Gastrocnemius medialis (tissue), 4 donors: ENCODE measurements at regions not wholly inside any gene's neighbourhood (a gene's known extent, or its start where the extent isn't known, plus 50 kb on each side); places are given as distances from the start of the nearest gene placed in this dataset.

Experiments used
- POLR2A ChIP-seq, 2 donors: fragments of 450-650 bp; IDR thresholded peaks; one replicate each; pipeline ENCODE4 v1.6.1; 2017; ENCODE audit warnings: antibody characterized with exemption in 2 of 2, mild to moderate bottlenecking in 2 of 2, moderate library complexity in 2 of 2
- TF ChIP-seq, protein P1 (sequence below), 5 experiments: fragments of 450-650 bp in 3 of 5; fragments of 200-600 bp in 2 of 5; sonication (generic) in 2 of 5; IDR thresholded peaks in 4 of 5; conservative IDR thresholded peaks in 1 of 5; 1 replicate in 4 of 5; 2 replicates in 1 of 5; pipeline ENCODE4 v1.5.1; 2016 to 2019; ENCODE audit warnings: antibody characterized with exemption in 5 of 5, mild to moderate bottlenecking in 3 of 5, moderate library complexity in 3 of 5

DNA sequence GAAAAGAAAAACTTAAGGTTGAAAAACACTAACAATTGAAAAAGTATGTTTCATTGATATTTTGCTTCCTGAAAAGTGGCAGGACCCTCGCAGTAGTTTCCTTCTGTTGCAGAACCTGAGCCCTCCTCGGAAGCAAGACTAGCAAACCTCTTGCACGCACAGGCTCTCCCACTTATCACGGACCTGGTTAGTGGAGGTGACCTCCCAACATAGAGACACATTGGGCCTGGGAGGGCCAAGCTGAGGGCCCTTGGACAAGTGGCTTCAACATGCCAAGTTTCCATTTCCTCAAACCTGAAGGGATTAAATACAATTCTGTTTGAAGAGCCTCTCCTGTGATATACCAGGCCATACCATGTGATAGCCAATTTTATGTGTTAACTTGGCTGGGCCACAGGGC, 133.4 kb upstream of the AGAP1 start:
- TF ChIP-seq POLR2A (IDR thresholded peaks at IDR 0.05): no peak
- TF ChIP-seq, protein P1, sequence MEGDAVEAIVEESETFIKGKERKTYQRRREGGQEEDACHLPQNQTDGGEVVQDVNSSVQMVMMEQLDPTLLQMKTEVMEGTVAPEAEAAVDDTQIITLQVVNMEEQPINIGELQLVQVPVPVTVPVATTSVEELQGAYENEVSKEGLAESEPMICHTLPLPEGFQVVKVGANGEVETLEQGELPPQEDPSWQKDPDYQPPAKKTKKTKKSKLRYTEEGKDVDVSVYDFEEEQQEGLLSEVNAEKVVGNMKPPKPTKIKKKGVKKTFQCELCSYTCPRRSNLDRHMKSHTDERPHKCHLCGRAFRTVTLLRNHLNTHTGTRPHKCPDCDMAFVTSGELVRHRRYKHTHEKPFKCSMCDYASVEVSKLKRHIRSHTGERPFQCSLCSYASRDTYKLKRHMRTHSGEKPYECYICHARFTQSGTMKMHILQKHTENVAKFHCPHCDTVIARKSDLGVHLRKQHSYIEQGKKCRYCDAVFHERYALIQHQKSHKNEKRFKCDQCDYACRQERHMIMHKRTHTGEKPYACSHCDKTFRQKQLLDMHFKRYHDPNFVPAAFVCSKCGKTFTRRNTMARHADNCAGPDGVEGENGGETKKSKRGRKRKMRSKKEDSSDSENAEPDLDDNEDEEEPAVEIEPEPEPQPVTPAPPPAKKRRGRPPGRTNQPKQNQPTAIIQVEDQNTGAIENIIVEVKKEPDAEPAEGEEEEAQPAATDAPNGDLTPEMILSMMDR (IDR thresholded peaks at IDR 0.05 in 4 of 5, conservative IDR thresholded peaks at IDR 0.05 in 1 of 5): no peak
